GM12864 (cell line): ENCODE measurements at regions not wholly inside any gene's neighbourhood (a gene's known extent, or its start where the extent isn't known, plus 50 kb on each side); places are given as distances from the start of the nearest gene placed in this dataset.

Experiments used
- DNase-seq: peaks from one replicate; pipeline ENCODE4 v3.0.0-alpha.2; 2011; ENCODE audit warnings: low read depth
- H3K4me3 ChIP-seq: 2 replicates; pipeline ENCODE4 v1.5.1; 2011; ENCODE audit warnings: mild to moderate bottlenecking, low read depth, low read length, control low read depth
- TF ChIP-seq, protein P1 (sequence below): IDR thresholded peaks from 2 replicates; pipeline ENCODE4 v1.5.1; 2011; ENCODE audit warnings: low read depth, mild to moderate bottlenecking, moderate library complexity, low read length, control low read depth, inconsistent platforms; ENCODE audit errors: missing control alignments

GRCh38 chr2:138962686-138963085 lies 182.5 kb upstream of the NXPH2 start:
- no peak overlapping the region for H3K4me3 ChIP-seq
- no peak for DNase-seq
- TF ChIP-seq, protein P1, sequence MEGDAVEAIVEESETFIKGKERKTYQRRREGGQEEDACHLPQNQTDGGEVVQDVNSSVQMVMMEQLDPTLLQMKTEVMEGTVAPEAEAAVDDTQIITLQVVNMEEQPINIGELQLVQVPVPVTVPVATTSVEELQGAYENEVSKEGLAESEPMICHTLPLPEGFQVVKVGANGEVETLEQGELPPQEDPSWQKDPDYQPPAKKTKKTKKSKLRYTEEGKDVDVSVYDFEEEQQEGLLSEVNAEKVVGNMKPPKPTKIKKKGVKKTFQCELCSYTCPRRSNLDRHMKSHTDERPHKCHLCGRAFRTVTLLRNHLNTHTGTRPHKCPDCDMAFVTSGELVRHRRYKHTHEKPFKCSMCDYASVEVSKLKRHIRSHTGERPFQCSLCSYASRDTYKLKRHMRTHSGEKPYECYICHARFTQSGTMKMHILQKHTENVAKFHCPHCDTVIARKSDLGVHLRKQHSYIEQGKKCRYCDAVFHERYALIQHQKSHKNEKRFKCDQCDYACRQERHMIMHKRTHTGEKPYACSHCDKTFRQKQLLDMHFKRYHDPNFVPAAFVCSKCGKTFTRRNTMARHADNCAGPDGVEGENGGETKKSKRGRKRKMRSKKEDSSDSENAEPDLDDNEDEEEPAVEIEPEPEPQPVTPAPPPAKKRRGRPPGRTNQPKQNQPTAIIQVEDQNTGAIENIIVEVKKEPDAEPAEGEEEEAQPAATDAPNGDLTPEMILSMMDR: no peak

DNA sequence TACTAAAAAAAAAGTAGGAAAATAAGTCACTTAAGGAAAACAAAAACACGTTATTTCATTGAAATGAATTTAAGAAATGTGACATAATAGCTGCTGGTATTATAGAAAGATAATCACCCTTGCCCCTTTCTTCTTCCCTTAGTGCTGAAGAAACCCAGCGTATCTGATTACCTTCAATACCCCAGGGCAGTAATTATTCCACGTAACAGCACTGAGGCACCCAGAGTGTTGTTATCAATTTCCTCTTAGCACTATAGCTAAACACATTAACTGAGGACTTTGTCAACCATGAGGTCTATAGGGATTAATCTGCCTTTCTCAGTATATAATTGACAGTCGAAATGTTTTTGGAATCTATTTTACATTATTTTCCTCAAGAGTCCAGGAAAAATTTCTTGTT lies 180.0 kb upstream of the NXPH2 start:
- DNase-seq: no peak

GRCh38 chr2:138959031-138959430 lies 178.8 kb upstream of the NXPH2 start:
- TF ChIP-seq, protein P1: no peak
- no peak for DNase-seq
- H3K4me3 ChIP-seq: no peak overlapping the region

More for the DNA sequence above, 180.0 kb upstream of the NXPH2 start:
- no peak overlapping the region for H3K4me3 ChIP-seq
- TF ChIP-seq, protein P1: no peak

DNA sequence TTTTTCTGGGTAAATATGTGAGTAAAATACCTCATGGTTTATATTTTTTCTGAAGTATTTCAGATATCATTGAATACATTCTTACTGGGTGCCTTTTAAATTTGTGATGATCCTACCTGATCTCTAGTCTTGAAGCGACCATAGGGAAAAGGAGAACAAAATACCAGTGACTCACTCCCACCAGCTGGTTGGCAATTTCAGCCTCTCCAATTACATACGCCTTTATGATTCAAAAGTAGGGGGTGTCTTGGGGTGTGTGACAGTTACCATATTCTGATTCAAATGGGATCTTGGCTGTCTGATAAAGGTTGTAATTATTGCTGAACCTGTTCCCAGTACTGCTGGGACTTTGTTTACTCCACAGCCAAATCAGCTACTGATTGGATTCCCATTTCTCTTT lies 175.9 kb upstream of the NXPH2 start:
- no peak overlapping the region for H3K4me3 ChIP-seq
- no peak for DNase-seq
- TF ChIP-seq, protein P1: no peak

- no peak for DNase-seq
- no peak overlapping the region for H3K4me3 ChIP-seq
- TF ChIP-seq, protein P1: no peak
These were observed 170.3 kb upstream of the NXPH2 start for GRCh38 chr2:138950486-138950885.

GRCh38 chr2:138949517-138949916 lies 169.3 kb upstream of the NXPH2 start:
- no peak overlapping the region for H3K4me3 ChIP-seq
- TF ChIP-seq, protein P1: no peak
- DNase-seq: no peak

GRCh38 chr2:138948070-138948539 lies 167.9 kb upstream of the NXPH2 start:
- no peak overlapping the region for H3K4me3 ChIP-seq
- TF ChIP-seq, protein P1: no peak
- no peak for DNase-seq
